ENCODE measurements at regions not wholly inside any gene's neighbourhood (a gene's known extent, or its start where the extent isn't known, plus 50 kb on each side); places are given as distances from the start of the nearest gene placed in this dataset.

DNA sequence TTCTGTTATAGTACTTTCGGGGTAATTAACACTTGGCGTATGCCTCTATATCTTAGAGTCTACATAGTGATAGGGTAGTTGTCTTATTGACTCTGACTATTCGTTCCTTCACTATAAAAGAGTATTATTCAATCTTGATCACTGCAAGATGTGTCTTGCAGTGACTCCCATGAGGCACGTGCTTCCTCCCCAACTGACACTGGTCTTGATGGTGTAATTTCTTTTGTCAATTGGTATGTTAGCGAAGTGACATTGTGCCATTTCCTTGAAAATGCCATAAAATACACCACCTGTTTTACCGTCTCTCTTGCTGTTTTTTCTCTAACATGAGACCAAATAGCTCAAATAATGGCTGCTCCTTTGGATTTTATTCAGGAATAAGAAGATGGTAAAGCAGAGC, 1314.1 kb upstream of the CDH6 start:
- no peaks in the 10 kb centered on the region for H3K9me3 ChIP-seq
- no peak overlapping the region for H3K27ac ChIP-seq
- TF ChIP-seq POLR2A (IDR thresholded peaks at IDR 0.05) = no peak
- no peak overlapping the region for H3K4me3 ChIP-seq
- no peak for DNase-seq
- no peaks in the 10 kb centered on the region for H3K4me1 ChIP-seq
- no peaks in the 10 kb centered on the region for H3K27me3 ChIP-seq
- H3K36me3 ChIP-seq = no peaks in the 10 kb centered on the region

DNA sequence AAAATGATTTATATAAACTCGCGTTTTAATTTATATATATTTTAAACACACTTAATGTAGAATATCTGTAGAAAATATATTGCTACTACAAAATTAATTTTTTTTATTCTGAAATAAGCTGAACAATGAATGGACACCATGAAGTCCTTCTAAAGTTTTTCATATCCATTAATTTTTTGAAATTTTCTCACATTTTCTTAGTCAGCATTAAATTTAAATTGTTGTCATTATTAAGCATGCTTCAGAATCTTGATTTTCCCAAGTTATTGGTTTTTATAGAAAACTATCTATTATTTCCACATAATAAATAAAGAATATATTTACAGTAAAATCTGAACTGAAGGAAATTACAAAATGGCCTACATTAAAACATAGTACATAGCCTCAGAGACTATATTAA, 1314.9 kb upstream of the CDH6 start:
- H3K36me3 ChIP-seq = no peaks in the 10 kb centered on the region
- H3K4me1 ChIP-seq = no peaks in the 10 kb centered on the region
- H3K9me3 ChIP-seq = no peaks in the 10 kb centered on the region
- no peak overlapping the region for H3K4me3 ChIP-seq
- no peak for TF ChIP-seq POLR2A (IDR thresholded peaks at IDR 0.05)
- TF ChIP-seq, protein P1, sequence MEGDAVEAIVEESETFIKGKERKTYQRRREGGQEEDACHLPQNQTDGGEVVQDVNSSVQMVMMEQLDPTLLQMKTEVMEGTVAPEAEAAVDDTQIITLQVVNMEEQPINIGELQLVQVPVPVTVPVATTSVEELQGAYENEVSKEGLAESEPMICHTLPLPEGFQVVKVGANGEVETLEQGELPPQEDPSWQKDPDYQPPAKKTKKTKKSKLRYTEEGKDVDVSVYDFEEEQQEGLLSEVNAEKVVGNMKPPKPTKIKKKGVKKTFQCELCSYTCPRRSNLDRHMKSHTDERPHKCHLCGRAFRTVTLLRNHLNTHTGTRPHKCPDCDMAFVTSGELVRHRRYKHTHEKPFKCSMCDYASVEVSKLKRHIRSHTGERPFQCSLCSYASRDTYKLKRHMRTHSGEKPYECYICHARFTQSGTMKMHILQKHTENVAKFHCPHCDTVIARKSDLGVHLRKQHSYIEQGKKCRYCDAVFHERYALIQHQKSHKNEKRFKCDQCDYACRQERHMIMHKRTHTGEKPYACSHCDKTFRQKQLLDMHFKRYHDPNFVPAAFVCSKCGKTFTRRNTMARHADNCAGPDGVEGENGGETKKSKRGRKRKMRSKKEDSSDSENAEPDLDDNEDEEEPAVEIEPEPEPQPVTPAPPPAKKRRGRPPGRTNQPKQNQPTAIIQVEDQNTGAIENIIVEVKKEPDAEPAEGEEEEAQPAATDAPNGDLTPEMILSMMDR (IDR thresholded peaks at IDR 0.05) = no peak
- H3K27ac ChIP-seq = no peak overlapping the region
- DNase-seq = no peak
- no peaks in the 10 kb centered on the region for H3K27me3 ChIP-seq

DNA sequence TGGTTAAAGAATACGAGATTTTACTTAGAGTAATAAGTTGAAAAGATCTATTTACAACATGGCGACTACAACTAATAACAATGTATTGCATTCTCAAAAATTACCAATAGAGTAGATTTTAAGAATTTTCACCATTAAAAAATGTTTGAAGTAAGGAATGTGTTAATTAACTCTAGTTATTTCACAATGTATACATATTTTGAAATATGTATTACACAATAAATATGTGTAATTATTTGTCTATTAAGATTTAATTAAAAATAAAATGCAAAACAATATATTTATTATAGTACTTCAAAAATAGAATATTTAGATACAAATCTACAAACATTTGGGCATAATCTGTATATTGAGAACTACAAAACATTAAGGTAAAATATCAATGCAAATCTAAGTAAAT, 1326.3 kb upstream of the CDH6 start:
- Histone ChIP-seq H3K27me3 (no peaks in the 10 kb centered on the region), H3K9me3 (no peaks in the 10 kb centered on the region), H3K4me3 (no peak overlapping the region), H3K4me1 (no peaks in the 10 kb centered on the region), H3K36me3 (no peaks in the 10 kb centered on the region), H3K27ac (no peak overlapping the region)
- no peak for TF ChIP-seq POLR2A (IDR thresholded peaks at IDR 0.05)
- TF ChIP-seq, protein P1 (IDR thresholded peaks at IDR 0.05) = no peak
- DNase-seq = no peak

DNA sequence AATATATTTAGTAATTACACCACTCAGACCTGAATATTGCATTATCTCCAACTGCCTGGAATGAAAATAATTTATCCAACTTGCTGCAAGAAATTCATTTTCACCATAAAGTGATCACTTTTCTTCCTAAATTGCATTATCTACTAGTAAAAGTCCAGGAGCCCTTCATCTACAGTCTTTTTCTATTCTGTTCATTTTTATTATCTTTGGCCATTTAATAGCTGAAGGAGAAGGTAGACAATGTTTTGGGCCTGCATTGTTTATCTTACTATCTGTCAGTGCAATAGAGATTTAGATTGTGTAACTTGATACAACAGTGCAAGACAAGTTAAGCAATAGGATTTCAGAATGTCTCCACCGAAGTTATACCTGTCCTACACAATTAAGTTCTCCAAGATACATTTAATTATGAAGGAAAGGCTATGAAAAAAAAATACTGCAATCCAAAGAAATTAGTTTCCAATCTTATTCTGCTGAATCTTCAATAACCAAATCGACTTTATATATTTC, 1339.7 kb upstream of the CDH6 start:
- DNase-seq = no peak
- Histone ChIP-seq H3K4me1 (no peaks in the 10 kb centered on the region), H3K4me3 (no peak overlapping the region), H3K27ac (no peak overlapping the region), H3K9me3 (peaks cover 0 to 12% (median 0%) of the 10 kb centered on the region in 4 donors), H3K27me3 (no peaks in the 10 kb centered on the region), H3K36me3 (no peaks in the 10 kb centered on the region)
- TF ChIP-seq POLR2A (IDR thresholded peaks at IDR 0.05) = no peak
- TF ChIP-seq, protein P1 (IDR thresholded peaks at IDR 0.05) = no peak

DNA sequence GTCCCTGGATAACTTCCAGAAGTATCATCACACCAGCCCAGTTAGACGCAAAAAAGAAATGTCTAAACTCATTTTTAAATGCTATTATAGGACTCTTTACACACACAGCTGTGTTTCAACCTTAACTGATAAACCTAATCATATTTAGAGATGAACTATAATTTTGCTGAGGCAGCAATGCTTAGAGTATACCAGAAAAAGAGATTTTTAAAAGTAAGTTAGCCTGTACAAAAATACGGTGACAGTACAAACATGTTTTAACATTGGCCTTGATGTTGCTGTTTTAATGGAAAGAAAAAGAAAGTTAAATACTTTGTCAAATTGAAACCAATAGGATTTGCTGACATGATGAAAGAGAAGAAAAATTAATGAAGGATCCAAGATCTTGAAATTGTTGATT, 1341.2 kb upstream of the CDH6 start:
- no peaks in the 10 kb centered on the region for H3K36me3 ChIP-seq
- no peak overlapping the region for H3K4me3 ChIP-seq
- H3K27ac ChIP-seq = no peak overlapping the region
- no peak for DNase-seq
- no peak for TF ChIP-seq POLR2A (IDR thresholded peaks at IDR 0.05)
- TF ChIP-seq, protein P1 (IDR thresholded peaks at IDR 0.05) = no peak
- no peaks in the 10 kb centered on the region for H3K4me1 ChIP-seq
- peaks cover 0 to 12% (median 0%) of the 10 kb centered on the region in 4 donors for H3K9me3 ChIP-seq
- no peaks in the 10 kb centered on the region for H3K27me3 ChIP-seq

DNA sequence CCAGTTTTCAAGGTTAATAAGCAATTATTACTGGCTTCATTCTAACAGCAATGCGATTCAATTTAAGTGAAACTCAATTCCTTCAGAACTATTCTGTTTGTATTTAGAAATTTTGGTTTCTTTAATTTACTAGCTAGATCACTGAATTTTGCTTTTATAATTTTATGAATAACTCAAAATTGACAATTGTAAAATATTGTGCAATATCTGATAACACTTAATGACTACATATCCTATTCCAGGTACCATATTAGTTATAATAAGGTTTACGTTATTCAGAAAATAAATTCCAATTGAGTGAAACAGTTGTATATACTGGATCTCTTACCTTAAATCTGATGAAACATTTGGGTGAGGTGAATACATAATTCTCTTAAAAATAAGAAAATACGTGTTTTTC, 1348.3 kb upstream of the CDH6 start:
- Histone ChIP-seq H3K27me3 (no peaks in the 10 kb centered on the region), H3K4me1 (no peaks in the 10 kb centered on the region), H3K9me3 (peaks cover 0 to 3% (median 0%) of the 10 kb centered on the region in 4 donors), H3K27ac (no peak overlapping the region), H3K4me3 (no peak overlapping the region), H3K36me3 (no peaks in the 10 kb centered on the region)
- TF ChIP-seq, protein P1 (IDR thresholded peaks at IDR 0.05) = no peak
- TF ChIP-seq POLR2A (IDR thresholded peaks at IDR 0.05) = no peak
- DNase-seq = no peak

Measured in Peyer's patch (tissue), 4 donors.